GM18520 (cell line): ENCODE measurements at regions not wholly inside any gene's neighbourhood (a gene's known extent, or its start where the extent isn't known, plus 50 kb on each side); places are given as distances from the start of the nearest gene placed in this dataset.

Experiments used
- ATAC-seq: cut with Tn5 transposase; IDR thresholded peaks from one replicate; pipeline ENCODE4 v1.9.1; 2021; ENCODE audit not compliant: unreplicated experiment

DNA sequence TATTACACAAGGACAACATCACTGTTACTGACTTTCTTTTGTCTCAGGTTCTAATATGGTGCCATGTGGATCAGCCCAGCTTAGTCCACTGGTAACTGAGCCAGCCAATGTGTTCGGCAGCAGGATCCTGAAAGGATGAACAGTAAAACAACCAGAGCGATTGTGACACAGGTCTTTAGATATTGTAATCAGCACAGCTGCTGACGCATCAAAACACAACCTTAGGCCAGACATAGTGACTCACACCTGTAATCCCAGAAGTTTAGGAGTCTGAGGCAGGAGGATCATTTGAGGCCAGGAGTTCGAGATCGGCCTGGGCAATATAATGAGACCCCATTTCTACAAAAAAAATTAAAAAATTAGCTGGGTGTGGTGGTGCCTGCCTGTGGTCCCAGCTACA, 183.4 kb upstream of the CDH20 start:
- ATAC-seq = no peak

DNA sequence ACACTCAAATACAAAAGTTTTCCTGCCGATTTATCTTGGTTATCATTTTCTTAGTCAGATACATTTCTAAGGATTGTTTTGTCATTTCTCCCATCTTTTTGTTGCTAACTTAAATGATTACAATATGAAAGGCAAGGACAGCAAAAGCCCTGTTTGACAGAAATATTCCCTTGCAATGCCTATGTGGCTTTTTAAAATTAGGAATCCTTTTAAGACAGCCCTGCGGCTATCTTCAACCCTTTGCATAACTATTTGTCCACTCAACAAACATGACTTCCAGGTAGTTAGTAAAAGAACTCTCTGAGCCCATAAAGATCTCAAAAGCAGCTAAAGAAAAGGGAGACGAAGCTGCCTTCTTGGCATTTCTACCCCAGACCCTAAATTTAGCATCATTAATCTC, 179.7 kb upstream of the CDH20 start:
- ATAC-seq = no peak

DNA sequence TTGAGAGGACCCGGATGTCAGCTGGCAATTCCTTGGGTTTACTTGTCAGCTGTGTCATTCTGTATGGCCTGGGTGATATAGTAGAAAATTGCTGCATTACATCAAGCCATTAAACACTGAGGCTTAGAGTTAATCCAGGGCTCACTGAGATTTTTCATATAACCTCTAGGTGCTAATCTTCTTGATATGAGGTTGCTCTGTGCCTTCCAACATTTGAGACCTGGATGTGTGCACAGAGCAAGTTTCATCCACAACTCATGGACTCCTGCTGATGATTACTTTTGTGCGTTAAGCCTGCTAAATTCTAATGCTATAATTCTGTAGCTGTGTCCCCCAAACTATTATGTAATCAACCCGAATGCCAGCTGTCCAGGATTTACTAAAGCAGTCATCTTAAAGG, 178.4 kb upstream of the CDH20 start:
- no peak for ATAC-seq

DNA sequence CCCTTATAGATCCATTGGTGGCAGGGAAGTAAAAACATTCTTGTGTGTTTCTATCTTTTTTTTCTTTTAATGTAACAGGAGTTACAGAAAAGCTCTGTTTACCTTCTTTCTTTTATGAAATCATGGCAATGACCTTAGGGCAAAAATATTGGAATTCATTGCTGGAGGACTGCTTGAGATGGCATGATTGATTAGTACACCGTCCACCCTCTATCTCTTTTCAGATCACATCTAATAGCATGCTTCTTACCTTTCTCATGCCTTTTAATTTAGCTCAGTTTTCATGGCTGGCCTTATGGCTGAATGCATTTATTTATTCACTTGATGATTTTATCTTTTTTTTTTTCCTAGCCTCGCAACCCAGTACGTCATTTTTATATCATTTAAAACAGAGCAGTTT, 177.6 kb upstream of the CDH20 start:
- ATAC-seq = no peak

DNA sequence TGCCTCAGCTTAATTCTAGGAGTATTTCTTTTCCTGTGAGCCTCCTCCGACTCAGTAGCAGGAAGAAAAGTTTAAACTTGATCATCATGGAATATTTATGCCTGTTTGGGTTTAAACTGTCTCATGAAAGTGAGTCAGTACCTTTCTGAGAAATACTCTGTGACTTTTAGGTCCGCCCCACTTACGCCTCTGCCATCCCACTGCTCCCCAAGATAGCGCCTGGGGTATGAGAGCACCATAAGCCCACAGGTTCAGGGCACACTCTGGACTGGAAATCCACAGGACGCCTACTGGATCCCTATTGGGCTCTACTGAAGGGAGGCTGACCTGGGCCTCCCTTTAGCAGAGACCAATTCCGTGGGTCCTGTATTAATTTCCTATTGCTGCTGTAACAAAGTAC, 175.8 kb upstream of the CDH20 start:
- no peak for ATAC-seq

DNA sequence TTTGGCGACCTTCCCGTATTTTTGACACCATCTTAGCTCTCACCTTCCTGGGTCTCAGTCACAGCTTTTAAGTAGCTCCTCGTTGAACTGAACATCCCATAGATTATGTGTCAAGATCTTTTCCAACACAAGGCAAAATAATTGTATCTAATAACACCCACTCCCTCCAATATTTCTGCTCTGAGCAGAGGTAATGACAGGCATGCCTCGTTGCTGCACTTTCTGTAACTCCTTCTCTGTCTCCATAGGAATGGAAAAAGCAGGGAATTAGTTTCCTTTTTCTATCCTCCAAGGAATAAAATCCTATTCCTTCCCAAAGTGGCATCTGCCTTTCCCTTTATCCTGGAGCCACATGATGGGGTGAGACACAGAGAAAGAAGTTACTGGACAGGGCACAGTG, 174.0 kb upstream of the CDH20 start:
- no peak for ATAC-seq

DNA sequence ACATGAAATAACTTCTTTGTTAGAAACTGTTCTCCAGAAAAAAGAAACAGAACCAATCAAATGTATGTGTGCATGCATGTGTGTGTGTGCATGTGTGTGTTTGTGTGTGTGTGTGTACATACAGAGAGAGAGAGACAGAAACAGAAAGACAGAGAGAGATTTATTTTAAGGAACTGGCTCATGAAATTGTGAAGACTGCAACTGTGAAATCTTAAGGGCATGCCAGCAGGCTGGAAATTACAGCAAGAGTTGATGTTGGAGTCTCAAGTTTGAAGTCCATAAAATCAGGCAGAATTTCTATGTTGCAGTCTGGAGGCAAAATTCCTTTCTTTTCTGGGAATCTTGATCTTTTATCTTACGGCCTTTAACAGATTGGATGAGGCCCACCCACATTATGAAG, 168.9 kb upstream of the CDH20 start:
- no peak for ATAC-seq

DNA sequence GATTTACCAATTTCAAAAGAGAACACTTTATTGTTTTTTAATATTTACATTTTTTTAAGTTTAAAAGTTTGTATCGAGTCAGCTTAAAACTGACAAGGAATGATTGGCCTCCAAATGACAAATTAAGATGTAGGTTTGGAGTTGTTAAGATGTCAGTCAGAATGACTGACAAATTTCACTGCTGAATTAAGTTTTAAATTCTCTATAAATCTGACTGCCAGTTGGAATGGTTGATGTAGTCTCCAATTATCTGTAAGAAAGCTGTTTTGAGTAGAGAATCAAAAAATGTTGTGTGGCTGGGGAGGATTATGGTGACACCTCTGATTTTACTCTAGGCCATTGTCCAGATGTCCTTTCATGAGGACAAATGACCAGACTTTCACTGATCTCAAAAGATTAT, 165.3 kb upstream of the CDH20 start:
- ATAC-seq = no peak

DNA sequence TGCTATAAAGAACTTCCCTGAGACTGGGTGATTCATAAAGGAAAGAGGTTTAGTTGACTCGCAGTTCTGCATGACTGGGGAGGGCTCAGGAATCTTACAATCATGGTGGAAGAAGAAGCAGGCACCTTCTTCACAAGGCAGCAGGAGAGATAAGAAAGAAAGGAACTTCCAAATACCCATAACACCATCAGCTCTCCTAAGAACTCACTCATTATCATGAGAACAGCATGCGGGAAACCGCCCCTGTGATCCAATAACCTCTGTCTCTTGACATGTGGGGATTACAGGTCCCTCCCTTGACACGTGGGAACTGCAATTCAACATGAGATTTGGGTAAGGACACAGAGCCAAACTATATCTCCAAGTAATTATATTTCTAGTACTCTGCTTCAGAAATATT, 163.8 kb upstream of the CDH20 start:
- ATAC-seq = no peak

DNA sequence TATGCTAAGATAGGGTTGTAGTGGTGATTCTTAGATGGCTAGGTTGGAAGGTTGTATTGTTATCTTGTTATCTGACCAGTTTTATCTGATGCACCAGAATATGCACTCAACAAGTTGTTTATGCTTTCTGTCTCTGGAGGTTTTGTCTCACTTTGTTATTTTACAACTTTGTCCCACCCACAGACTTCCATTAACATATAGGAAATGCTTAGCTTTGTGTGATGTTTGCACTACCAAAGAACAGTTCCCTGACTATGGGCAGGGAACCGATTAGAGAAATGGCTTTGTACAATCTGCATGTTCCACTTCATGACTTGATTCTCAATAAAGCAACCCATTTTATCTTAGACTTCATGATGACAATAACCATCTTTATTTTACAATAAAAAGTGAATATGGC, 160.6 kb upstream of the CDH20 start:
- ATAC-seq = no peak

DNA sequence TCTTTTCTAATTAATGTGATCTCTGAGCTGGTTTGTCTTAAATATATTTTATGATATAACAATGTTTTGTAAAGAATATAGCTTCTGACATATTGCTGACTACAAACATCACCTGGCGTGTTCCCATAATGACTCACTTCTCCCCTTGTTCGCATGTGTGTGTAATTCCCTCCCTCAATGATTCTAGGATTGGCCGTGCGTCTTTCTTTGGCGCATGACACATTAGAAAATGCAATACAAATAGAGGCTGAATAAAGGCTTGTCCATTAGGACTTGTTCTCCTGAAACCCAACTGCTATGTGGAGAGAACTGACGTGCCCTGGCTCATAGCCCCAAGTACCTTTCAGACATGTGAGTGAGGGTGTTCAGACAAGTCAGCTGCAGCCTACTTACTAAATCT, 159.7 kb upstream of the CDH20 start:
- no peak for ATAC-seq

DNA sequence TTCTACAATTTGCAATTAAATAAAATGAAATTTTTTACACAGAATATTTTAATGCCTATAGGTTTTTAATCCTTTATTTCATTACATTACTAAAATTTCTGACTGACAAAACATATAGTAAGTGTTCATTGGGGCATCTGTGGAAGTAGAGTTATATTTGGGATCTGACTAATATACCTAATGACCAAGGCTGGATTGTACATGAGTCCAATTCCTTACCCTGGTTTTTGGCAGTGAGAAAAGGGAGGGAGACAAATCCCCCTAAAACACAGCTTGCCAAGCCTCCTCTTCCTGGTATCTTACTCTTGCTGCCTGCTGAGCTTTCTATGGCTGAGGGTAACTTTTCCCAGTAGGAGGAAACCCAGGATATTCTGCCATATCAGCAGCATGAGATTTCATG, 149.4 kb upstream of the CDH20 start:
- no peak for ATAC-seq

DNA sequence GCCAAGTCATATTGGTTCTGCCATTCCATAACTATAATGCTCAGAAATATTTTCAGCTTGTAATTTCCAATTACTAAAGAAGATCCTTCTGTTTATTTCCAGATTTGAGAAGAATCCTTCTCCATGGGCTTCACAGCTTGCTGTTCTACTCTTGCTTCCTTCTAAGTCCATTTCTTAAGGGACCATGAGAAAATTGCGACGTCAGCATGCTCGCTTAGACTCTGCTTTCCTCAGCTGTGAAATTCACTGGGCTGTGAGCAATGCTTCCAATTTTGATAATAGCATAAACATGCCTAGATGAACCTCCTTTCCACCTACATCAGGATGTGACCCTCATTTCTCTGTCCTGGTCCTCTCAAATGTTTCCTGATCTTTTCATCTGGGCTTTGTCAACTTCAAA, 145.3 kb upstream of the CDH20 start:
- no peak for ATAC-seq

DNA sequence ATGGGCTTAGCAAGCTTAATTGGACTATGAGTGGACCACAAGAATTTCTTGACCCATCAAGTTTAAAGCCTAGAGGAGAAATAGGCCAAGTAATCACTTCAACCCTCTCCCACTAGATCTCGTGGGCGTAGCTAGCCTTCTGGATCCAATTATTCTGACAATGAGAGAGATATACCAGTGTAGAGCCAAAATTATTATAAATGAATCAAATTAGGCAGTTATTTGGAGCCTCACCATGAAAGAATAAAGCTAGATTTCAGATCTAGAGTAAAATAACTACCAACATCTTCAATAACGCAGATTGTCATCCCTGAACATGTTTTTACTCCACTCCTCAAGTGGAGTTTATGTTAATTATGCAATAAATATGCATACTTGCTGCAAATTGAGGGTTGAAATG, 143.9 kb upstream of the CDH20 start:
- ATAC-seq = no peak

DNA sequence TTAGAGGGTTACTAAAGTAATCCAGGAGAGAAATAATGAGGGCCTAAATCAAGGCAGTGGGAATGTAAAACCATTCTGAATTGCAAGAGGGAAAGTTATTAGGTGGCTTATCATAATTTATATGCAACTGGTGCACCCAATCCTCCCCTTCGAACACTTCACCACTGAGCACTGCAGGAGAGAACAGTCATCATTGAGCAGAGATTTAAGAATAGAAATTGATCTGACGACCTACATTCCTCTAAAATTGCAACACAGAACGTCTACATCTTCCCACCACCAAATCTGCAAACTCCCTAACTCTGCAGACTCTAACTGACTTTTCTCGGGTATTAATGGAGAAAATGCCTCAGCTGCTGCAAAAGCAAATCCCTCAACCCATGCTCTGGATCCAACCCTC, 138.5 kb upstream of the CDH20 start:
- ATAC-seq = no peak

DNA sequence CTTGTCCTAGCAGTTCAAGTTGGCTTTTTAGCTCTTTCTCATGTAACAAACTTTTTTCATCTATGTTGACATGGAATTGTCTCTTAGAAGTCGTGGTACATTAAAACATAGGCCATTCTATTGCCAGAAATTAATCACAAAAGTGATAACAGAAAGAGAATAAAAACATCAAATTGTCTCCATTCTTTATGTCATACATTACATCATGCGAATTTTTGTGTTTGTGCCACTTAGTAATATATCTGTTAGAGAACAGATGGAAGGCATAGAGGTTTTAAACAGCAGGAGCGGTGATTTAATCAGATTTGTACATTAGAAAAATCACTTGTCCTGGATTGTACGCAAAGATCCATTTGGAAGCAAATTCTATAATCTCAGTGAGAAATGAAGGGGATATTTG, 136.5 kb upstream of the CDH20 start:
- ATAC-seq = no peak

DNA sequence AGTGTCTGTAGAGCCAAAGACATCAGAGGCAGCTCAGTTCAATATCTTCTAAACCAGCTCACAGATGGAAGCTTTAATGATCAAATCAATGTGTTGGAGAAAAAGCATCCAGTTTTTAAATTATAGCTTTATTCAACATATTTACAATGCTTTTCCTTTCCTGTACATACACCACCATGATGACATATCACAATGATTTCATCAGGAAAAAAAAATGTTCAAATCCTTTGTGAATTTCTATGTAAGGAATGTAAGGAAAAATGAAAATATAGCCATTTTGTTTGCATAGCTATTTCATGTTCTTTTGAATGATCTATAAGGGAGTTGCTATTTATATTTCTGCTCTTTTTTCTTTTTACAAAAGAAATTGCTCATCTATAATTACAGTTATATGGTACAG, 134.7 kb upstream of the CDH20 start:
- ATAC-seq = no peak

DNA sequence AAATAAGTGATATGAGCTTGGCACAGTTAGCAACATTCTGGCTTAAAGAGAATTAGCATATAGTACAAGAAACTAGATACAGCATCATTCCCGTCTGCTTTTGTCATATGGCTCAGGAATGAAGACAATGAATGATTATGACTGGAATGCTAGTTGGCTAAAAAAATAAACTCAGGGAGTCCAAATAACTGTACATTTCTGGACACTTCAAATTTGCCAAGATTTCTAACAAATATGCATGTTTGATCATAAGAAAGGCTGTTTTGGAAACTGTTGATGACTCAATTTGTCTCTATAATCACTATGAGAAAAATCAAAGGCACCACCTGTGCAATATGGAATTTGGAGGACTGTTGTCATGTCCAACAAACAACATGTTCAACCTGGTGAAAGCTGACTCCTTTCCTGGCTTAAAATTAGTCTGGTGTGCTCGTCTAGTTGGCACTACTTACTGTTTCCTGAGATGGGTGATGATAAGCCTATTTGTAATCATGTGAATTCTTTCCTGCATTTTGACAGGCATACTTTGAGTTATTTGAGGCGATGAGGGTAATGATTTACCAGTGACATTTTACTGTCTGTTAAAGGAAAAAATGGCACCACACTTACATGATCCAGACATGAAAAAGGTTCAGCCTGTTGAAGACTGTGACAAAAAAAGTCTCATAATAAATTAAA, 133.9 kb upstream of the CDH20 start:
- no peak for ATAC-seq

DNA sequence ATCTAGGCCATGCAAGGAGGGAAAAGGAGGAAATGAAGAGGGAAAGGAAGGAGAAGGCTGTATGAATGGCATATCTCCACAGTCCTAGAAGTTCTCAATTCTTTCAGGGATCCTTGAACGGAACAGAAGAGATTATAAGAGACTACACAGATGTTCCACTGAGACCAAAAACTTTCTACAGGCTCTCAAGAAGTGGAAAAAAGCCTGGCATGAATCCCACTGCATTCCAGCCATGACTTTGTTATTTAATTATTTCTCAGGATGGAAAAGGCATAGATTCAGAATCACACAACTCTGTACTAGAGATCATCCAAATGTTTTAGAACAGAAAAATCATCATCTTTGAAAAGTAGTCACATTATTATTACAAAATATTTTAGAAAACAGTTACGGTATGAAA, 131.7 kb upstream of the CDH20 start:
- ATAC-seq = no peak

DNA sequence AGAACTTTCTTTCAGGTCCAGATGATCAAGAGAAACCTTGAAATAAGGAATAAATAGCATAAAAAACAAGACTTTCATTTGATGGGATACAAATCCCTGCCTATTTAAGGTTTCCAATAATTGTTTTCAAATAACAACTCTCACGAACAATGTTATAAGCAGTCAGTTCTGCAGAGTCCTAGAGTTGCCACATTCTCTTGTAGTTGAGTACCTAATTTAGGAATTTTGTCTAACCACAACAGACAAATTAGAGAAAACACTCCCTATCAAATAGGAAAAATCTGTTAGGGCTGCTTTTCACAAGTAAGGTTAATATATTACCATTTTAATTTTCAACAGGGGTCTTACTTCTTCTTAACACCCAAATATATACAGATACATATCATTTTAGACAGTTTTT, 130.1 kb upstream of the CDH20 start:
- no peak for ATAC-seq

DNA sequence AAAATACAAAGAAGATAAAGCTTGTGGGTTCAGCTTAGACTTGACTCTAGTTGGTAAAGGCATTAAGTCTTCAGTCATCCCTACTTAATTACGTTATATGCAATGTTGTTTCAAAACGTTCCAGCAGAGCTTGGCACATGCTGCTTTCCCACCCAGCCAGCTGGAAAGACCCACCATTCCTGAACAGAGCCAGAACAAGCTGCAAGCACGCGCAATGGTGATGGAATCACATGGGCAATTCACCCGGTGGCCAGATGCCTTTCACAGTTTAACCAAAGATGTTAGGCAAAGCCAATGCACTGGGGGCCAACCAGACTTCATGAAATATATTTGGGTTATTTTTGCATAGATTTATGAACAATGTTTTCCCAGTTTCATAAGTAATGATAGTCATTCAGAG, 123.4 kb upstream of the CDH20 start:
- ATAC-seq = no peak

DNA sequence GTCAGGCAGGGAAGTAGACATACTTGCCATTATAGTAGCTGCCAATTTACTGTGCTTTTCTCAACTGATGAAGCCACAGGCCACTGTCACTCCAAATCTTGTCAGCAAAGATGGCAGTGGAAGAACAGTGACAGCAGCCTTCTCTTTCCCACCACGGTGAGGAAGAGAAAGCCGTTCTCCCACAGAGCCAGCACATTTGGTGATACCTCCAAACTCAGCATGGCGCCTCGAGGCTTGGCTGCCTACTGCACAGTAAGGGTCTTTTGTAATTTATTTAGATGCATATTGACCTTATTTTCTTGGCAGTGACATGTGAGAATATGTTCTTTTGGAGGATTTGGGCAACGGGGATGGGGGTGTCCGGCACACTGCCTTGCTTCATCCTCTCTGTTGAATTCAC, 117.2 kb upstream of the CDH20 start:
- no peak for ATAC-seq

DNA sequence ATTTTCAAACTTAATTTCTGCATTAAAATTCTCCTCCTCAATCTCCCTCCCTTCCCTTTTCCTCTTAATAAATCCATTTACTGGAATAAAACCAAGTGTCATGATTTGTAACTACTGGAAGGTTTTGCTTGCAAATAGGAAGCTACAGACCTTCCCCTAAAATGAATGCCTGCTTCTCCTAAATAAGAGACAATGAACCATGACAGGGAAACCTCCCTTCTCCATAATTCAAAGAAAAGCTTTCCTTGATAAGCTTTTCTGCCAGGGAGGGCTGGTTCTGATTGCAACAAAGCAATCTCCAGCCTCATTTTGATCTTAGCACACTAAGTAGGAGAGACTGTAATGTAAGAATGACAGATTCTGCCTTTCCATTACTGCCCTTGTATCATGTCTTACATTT, 111.0 kb upstream of the CDH20 start:
- no peak for ATAC-seq

DNA sequence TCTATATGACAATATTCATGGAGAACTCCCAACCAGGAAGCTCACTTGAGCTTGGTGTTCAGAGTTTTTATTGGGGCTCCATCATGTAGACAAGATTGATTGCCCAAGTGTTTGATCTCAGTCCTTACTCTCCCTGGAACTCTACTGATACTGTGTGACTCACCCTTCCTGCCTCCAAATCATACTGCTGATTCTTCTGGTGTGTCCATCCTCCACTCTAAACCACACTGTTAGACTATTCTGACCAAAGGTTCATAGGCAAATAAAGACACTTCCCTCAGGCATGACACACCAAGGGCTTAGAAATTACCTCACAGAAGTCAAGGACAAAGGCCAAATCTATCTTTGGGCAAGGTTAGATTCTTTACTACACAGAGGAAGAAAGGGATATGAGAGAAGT, 107.9 kb upstream of the CDH20 start:
- ATAC-seq = no peak
